ENCODE measurements at regions not wholly inside any gene's neighbourhood (a gene's known extent, or its start where the extent isn't known, plus 50 kb on each side); places are given as distances from the start of the nearest gene placed in this dataset.
A peak's percentile ranks its signal among the peaks of the same experiment; 100 is the strongest.
"Not testable (repeated sequence)": the region's sequence is repeated elsewhere in the genome, so short reads cannot be mapped to it uniquely, and the experiment has no call there.

DNA sequence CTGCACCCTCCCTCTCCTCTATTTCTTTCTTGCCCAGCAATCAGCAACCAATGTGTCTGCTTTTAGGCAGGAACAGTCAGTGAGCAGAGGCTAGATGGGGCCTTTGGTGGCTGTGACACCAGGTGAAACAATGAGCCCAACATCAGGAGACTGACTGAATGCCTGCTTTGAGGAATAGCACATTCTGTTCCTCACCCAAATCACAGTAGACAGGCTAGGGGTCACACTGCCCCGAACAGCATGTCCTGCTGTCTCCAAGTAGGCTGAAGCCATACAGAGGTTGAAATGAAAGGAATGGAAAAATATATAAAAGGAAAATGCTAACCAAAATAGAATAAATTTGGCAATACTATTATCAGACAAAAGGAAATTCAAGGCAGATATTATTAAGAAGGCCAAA is 122.5 kb upstream of the GDNF start:
- no peak for DNase-seq

DNA sequence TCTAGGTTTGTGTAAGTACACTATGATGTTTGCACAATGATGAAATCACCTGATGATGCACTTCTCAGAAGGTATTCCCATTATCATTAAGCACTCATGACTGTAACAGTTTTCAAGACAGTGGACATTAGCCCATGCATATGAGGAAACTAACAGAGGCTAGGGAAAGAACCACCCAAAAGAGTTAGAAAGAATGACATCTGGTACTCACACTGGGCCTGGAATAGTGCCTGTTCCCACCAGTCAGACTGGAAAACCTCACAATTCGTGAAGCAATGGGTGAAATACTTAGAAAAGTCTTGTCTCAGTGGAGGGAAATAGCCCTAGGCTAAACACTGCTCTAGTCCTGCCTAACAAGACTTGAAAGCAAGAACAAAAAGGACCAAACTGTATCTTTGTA is 117.4 kb upstream of the GDNF start:
- DNase-seq = no peak

GRCh38 chr5:37955748-37956147 is 115.9 kb upstream of the GDNF start:
- no peak for DNase-seq

DNA sequence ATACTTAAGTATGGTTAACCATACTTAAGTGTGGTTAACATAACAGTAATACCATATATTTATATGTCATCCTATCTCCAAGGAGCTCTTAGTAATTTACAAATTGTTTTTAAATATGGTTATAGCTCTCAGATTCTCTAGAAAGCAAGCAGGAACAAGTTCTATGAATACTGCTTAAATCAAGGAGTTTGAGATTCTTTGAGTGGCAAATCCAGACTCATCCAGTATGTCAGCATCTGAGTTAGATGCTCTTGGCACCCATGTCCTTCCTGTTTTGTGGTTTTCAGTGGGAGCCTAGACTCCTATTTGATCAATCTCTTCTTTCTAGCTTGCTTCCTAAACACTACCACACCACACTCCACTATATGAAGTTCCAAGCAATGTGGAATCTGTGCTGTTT is 114.7 kb upstream of the GDNF start:
- DNase-seq = no peak

- DNase-seq = no peak
Measured at GRCh38 chr5:37951946-37952721, 112.3 kb upstream of the GDNF start.

DNA sequence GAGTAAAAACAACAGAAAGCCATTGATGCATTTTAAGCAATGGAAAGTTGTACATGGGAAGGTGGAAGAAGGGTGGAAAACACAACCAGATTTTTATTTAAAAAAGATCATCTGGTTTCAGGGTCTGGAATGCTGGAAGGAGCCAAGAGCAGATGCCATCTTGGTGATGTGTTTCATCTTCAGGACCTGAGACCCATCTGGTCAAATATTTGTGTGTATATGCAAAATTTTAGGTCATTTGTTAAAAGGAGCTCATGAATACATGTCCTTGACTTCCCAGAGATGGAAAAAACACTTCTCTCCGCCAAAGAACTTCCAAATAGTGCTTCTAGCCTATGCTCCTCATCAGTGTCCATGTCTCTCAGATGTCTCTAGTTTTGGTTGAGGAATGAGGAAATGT is 110.6 kb upstream of the GDNF start:
- DNase-seq = no peak

DNA sequence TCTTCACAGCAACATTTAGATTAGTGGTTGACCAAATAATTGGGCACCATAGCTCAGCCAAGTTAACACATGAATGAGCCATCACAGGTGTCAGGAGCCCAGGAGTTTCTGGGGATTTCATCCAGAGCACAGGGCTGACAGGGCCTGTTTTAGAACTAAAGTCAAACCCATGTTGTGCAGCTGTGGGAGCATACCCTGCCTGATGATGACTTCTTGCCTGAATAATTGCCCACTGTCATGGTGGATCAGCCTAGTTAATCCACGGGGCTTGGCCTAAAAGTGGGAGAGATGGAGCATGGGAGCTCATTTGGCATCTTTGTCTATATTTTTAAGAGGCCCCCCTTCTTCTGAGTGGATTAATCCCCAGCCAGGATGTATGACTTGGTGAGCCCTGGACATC is 105.6 kb upstream of the GDNF start:
- no peak for DNase-seq

GRCh38 chr5:37943136-37943535 is 103.3 kb upstream of the GDNF start:
- DNase-seq = not testable (repeated sequence)

DNA sequence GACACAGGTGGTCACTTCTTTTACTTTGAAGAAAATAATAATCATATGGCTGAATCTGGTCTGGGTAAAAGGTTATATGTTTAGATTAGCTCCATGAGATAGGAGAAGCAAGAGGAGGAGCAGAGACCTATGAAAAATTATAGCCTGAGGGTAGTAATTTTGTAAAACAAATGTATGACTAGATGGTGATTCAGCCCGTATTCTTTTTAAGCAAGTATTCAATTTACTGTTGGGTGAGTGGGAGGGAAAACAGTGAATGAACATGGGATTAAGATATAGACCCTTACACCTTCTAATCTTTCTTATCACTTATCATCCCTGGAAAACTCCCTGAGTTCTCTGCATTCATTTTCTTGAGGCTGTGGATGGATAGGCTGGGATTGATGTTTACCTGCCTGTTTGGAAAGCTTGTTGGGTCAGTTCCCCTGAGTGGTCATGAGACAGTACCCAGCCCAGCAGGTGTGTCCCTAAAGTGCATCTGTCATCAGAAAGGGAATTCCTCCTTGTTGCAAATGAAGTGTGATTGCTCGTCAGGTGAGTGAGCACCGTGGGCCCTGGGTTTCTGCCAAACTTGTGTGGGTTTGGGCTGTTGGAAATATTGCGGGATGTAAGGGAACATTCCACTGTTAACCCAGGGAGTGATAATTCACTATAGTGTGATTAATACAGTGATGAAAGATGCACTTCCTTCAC is 101.2 kb upstream of the GDNF start:
- no peak for DNase-seq

DNA sequence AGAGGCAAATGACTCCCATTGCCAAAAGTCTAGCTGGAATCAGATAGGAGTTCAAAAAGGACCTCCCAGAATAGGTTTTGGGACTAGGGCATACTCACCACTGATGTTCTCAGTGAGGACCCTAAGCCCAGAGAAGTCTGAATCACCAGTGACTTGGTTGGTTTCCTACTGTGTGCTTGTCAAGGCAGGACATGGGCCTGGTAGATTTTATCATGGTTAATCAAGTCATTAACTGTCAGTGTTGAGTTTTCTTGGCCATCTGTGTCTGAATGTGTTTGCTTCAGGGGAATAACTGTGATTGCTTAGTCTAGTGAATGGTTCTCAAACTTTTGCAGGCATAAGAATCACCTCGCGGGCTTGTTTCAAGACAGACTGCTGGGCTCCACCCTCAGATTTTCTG is 99.0 kb upstream of the GDNF start:
- DNase-seq = no peak

GRCh38 chr5:37938076-37938852 is 98.4 kb upstream of the GDNF start:
- no peak for DNase-seq

DNA sequence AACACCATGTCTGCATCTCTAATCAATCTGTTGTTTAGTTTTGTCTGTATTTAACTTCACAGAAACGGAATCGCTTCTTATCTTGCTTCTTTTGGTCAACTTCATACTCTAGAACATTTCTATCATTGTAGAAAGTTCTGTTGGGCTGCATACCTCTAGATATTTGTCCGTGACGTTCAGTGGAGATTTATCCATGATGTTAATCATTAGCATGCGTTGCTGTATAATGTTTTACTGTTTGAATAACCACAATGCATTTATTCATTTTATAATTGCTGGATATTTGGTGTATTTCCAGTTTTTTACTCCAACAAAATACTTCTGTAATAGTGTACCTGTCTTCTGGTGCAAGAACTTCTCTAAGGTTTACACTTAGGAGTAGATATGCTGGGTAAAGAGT is 96.2 kb upstream of the GDNF start:
- no peak for DNase-seq

DNA sequence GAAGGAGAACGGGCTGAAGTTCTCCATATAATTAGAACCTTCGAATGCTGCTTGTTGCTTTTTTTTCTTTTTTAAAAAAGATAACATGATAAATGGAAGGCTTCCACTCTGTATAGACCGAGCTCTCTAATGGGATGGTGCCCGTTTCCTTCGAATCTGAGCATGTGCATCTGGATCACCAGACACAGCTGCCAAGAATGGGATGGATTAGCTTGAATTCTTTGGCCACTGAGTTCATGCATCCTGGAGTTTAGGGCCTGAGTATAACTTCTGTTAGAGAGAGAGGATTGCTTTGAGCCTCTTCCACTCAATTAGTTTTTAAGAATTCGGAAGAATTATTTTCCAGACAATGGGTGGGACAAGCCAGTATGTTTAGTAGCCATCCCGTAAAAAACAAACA is 93.7 kb upstream of the GDNF start:
- DNase-seq = no peak

- DNase-seq = no peak
Measured at GRCh38 chr5:37932450-37932849, 92.6 kb upstream of the GDNF start.

DNA sequence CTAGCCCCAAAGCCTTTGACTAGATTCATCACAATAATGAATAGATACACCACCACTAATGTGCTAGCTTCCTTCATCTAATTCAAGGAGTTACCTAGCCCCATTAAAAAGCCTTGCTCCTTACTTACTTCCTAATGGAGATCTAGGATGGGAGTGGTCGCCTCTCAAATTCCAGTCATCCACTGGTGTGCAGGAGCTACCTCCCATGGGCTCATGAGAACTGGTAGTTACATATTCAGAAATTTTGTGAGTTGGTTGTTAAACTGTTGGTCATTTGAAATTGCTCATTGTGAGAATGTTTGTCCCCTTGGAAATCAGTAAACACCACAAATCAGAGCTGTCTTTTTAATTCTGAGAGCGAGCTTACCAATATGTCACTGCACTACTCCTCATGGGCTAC is 91.7 kb upstream of the GDNF start:
- DNase-seq = no peak

- DNase-seq = no peak
Measured at GRCh38 chr5:37930350-37930749, 90.5 kb upstream of the GDNF start.

GRCh38 chr5:37929791-37930190 is 90.0 kb upstream of the GDNF start:
- DNase-seq = no peak

DNA sequence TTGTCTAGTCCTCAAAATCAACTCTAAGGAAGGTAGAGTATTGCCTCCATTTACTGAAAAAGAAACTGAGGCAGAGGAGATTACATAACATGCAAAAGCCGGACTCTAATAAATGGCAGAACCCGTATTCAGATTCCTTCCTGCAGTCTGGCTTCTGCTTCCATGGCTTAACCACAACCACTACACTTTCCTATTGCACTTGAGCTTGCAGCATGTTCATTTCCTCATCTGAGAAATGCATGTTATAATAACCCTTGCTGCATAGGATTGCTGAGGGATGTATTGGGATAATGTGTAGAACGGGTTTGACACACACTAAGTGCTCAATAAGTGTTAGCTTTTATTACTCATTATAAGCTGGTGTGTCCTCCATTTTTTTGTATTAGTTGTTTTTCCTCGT is 87.9 kb upstream of the GDNF start:
- not testable (repeated sequence) for DNase-seq

- DNase-seq = no peak
Measured at GRCh38 chr5:37926732-37927131, 86.9 kb upstream of the GDNF start.

DNA sequence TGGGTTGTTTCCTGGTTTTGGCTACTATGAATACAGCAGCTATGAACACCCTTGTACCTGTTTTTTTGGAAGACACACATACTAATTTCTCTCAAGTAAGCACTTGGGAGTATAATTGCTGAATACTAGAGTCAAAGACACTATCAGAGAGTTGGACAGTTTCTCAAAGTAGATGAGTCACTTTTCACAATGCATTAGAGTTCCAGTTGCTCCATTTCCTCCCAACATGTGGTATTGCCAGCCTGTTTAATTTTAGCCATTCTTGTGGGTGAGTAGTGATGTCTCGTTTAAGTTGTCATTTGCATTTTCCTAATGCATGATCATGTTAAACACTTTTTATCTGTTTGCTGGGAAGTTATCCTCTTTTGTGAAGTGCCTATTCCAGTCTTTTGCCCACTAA is 81.6 kb upstream of the GDNF start:
- DNase-seq = no peak

- DNase-seq = peak; percentile 22
Measured at GRCh38 chr5:37918424-37918823, 78.6 kb upstream of the GDNF start.

- peak; percentile 6 for DNase-seq
Measured at GRCh38 chr5:37916525-37916924, 76.7 kb upstream of the GDNF start.

DNA sequence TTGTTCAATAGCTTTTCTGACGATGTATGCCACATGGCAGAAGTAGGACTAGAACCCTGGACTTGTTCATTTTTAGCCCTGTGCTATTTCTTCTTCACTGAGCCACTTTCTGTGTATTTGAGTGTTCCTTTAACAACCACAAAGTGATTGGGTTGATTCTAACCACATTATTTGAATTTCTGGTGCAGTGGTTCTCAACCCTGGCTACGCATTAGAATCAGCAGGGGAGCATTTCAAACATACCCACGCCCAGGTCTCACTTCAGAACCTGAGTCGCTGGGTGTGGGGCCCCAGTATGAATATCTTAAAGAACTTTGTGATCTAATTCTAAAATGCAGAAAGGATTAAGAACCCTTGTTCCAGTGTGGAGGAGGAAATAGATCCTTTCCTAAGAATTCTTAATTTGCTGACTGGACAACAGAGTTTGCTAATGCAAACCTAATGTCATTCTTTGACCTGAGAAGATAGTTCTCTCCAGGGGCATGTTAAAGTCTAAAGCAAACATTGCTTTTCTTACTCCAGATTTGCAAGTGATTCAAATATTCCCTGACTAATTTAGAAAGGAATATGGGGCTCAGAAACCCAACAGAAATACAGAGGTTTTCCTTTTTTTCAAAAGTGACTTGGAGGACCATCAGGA is 75.4 kb upstream of the GDNF start:
- DNase-seq = no peak

Measured in skin of body (tissue), 1 donor.